Testis (tissue), 2 donors: ENCODE measurements at regions not wholly inside any gene's neighbourhood (a gene's known extent, or its start where the extent isn't known, plus 50 kb on each side); places are given as distances from the start of the nearest gene placed in this dataset.

Source experiments
- CTCF ChIP-seq, 3 experiments: fragments of 450-650 bp in 2 of 3; fragments of 200-600 bp in 1 of 3; sonication (generic) in 1 of 3; IDR thresholded peaks; one replicate each; pipeline ENCODE4 v1.5.1; 2016 to 2019; ENCODE audit warnings: antibody characterized with exemption in 3 of 3, mild to moderate bottlenecking in 2 of 3, moderate library complexity in 1 of 3
- POLR2A ChIP-seq: fragments of 450-650 bp; IDR thresholded peaks from one replicate; pipeline ENCODE4 v1.6.1; 2017; ENCODE audit warnings: antibody characterized with exemption, mild to moderate bottlenecking, moderate library complexity

- no peak for TF ChIP-seq CTCF (IDR thresholded peaks at IDR 0.05)
- no peak for TF ChIP-seq POLR2A
These were observed 355.4 kb downstream of the MAFB start for GRCh38 chr20:40333591-40333990.
